GM11168 (cell line): ENCODE measurements at regions not wholly inside any gene's neighbourhood (a gene's known extent, or its start where the extent isn't known, plus 50 kb on each side); places are given as distances from the start of the nearest gene placed in this dataset.

Experiments
- in situ Hi-C: fragments of 300-500 bp; cut with MboI; formaldehyde crosslinking; loops from one replicate; pipeline ENCODE4 v1.12.0; 2022; ENCODE audit warnings: low sequenced_read_pairs; ENCODE audit not compliant: unreplicated experiment

DNA sequence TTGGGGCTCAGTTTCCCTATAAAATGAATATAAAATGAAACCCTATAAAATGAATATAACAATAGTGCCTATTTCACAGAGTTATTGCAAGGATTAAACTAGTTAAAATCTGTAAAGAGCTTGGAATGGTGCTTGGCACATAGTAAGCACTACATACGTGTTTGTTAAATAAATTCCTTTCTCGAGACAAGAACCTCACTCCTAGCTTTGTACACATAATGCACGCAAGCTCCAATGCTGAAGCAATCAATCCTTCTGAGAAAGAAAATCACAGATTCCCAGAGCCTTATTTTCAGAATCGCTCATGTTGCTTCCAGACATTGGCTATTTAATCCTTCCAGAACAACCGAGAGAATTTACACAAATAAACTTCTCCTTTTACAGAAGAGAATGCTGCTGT lies 440.9 kb downstream of the IRS1 start:
- in situ Hi-C loops, result loop anchor here (25.0 kb wide), 1 partner anchor 454 kb away; no protein-coding TSS in a partner anchor

DNA sequence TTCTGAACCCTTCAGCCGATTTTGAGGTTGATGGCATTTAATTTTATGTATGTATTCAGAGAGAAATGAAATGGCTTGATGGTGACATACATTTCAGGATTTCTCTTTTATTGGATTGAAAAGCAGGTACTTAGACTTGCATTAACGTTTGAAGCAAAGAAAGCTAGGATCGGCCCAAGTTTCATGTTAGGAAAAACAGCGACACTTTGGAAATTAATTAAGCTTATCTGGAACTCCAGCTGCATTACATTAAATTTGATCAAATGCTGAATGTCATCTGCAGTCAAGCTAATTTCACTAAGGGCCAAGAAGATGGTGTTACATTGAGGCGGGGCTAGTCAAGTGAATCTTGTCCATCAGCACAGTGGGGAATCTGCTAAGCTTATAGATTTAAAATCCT lies 441.8 kb downstream of the IRS1 start:
- in situ Hi-C loops, result loop anchor here (25.0 kb wide), 1 partner anchor 454 kb away; no protein-coding TSS in a partner anchor

DNA sequence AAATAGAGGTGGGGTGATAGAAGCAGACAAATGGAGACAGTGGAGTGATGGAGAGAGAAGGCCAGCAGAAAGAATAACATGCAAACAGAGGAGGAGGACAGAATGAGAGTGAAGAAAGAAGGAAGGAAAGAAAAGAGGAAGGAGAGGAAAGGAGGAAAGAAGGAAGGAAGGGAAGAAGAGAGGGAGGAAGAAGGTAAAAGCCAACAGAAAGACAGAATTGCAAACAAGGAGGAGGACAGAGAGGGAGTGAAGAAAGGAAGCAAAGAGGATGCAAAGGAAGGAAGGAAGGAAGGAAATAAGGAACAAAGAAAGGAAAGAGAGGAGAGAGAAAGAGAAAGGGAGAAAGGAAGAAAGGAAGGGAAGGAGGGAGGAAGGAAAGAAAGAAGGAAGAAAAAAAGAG lies 444.0 kb downstream of the IRS1 start:
- in situ Hi-C loops, result loop anchor here (25.0 kb wide), 1 partner anchor 457 kb away; no protein-coding TSS in a partner anchor

DNA sequence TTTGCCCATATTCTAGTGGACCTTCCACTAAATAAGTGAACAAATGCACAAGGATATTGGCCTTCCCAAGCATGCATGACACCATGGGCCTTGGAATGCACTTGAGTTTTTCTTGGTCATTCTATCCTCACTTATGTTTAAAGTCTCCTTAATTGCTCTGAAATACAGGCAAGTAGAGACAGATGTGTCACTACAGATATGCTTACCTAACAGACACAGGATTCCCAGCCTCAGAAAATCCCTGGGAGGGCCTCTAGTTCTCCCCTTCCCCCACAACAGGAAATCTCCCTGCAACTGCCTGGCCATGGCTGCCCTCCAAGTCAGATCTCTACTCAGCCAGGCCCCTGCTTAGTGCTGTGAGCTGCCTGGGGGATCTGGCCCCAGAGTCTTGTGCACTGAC lies 445.2 kb downstream of the IRS1 start:
- in situ Hi-C loops, result loop anchor here (25.0 kb wide), 1 partner anchor 458 kb away; no protein-coding TSS in a partner anchor

DNA sequence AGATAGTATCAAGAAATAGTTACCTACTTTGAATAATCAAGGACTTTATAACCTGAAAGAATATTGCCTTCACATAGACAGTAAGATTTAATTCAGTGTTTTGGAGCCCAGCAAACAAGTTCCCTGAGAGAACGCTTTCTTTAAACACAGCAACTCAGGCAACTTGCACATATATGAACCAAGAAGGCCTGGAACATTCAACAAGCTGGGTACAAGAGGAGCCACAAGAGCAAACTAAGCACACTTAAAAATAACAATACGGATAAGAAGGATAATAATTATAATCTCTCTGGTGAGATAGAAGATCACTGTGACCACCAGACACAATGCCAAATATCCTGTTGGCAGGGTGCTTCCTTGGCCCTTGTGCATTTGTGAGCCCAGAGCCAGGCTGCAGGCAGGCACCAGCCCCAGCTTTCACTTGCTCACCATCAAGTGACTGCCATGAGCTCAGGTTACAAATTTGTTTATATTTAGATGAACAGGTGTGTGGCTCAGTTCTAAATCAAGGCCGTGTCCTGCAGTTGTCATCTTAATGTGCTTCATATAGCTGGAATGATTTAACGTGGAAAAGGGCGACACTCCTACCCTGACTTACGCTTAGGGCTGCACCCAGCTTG lies 446.6 kb downstream of the IRS1 start:
- in situ Hi-C loops, result loop anchor here (25.0 kb wide), 1 partner anchor 459 kb away; no protein-coding TSS in a partner anchor

DNA sequence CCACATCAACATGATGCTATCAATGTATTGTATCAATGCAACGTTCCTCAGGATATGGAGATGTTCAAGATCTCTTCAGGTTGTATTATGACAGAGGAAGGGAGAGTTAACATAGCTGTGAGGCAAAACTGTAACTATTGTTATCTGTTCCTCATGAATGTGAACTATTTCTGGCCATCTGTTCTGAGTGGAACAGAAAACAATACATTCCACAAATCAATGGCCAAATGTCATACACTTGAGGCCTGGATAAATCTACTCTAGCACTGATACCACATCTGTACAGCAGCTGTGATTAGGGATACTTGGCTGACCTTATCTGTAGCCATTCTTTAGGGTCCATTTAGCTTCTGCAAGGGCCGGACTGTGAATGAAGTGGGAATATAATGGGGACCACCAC lies 447.9 kb downstream of the IRS1 start:
- in situ Hi-C loops, result loop anchor here (25.0 kb wide), 1 partner anchor 461 kb away; no protein-coding TSS in a partner anchor

DNA sequence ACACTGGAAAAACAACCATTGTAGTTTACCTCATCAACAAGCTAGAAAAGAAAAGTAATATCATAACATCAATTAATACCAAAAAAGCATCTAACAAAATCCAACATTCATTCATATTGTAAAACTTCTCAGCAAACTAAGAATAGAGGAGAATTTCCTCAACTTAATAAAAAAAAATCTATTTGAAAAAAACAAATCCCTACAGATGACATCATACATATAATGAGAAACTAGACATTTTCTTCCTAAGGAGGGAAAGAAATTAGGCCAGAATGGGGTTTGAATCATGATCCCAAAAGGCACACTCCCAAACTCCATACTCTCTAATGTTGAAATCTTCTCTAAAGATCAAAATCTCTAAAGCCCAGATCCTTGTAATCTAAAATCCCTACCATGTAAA lies 460.0 kb downstream of the IRS1 start:
- in situ Hi-C loops, result no loop called here

DNA sequence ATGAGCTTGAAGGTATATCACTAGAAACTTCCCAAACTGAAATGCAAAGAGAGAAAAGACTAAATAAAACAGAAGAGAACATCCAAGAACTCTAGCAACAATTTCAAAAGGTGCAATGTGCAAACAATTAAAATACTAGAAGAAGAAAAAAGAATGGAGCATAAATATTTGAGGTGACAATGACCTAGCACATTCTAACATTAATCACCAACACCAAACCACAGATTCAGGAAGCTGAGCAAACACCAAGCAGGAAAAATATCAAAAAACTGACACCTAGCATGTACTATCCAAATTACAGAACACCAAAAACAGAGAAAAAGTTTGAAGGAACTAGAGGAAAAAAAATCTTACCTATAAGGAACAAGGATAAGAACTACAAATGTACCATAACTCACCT lies 460.8 kb downstream of the IRS1 start:
- in situ Hi-C loops, result no loop called here

DNA sequence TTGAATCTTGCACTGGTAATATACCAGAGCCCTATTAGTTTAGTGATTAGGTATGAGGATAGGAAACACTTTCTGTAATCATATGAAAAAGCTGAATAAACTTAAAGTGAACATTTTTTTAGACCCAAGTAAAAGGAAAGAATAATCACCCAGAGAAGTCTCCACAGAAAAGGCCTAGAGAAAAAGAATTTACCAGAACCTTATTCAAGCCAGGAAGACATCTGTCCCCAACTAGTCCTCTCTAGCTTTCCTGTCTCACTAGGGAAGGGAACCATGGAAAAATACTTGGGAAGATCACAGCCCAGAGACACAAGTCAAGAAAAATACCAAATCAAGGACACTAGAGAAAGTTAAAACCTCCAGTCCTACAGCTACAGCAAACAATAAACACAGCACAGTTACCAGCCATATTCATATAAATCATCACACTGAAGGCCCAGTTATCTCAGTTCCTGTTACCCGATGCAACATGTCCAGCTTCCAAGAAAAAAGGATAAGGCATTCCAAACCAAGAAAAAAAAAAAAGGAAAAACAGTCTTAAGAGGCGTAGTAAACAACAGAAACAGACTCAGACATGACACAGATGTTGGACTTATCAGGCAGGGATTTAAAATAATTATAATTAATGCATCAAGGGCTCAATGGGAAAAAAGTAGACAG lies 461.5 kb downstream of the IRS1 start:
- in situ Hi-C loops, result no loop called here

DNA sequence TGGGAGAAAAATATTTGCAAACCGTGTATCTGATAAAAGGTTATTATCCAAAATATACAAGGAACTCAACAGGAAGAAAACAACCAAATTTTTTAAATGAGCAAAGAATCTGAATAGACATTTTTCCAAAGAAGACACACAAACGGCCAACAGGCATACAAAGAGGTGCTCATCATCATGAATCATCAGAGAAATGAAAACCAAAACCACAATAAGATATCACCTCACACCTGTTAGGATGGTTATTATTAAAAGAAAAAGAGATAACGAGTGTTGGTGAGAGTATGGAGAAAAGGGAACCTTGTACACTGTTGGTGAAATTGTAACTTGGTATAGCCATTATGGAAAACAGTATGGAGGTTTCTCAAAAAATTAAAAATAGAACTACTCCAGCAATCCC lies 463.3 kb downstream of the IRS1 start:
- in situ Hi-C loops, result no loop called here

DNA sequence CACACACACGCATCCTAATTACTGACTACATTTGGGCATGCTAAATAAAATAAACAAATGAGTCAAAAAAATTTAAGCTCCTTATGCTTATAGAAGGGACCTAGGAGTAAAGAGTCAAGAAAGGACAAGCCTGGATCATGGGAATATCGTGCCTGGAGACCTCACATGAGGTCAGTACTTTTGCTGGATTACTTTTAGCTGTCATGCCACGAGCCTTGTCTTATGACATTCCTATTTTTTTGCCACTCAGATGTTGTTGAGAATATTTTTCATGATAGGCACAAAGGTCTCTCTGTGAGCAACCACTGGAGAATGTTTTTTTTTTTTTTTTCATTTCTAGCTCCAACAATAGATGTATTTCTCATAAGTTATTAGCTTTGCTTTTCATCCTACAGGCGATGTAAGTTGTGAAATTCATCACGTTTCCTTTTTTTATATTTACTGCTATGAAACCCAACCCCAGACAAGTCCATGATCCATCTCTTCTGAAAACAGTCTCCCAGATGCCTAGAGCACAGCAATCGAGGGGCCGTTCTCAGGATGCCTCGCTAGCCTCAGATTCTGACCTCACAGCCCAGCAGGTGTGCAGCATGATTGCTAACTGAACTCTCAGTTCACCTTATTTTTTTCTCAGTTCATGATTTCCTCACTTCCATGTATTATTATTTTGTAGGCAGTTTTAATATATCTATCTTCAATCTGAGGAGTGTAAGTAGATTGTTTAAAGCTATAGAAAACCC lies 464.5 kb downstream of the IRS1 start:
- in situ Hi-C loops, result no loop called here

DNA sequence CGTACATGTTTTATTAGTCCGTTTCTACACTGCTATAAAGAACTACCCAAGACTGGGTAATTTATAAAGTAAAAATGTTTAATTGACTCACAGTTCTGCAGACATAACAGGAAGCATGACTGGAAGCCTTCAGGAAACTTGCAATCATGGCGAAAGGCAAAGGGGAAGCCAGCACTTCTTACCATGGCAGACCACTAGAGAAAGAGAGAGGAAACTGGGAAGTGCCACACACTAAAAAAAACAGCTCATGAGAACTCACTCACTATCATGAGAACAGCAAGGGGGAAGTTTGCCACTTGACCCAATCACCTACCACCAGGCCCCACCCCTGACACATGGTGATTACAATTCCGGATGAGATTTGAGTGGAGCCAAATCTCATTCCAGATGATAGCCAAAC lies 466.2 kb downstream of the IRS1 start:
- in situ Hi-C loops, result no loop called here

DNA sequence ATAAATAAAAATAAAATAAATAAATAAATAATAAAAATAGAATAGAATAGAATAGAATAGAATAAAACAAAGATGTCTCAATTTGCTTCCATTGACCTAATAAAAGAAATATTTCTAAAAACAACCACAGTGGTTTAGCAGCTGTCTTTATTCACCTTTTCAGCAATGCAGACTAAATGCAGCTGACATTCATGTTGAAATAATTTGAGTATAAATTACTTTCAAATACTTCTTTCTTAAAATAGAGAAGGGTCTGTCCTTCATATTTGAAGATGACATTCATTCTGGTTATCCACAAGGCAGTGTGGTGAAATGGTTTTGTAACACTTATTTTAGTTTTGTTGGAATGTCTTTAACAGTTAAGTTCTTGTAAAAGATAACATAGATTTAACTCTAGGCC lies 469.4 kb downstream of the IRS1 start:
- in situ Hi-C loops, result no loop called here

DNA sequence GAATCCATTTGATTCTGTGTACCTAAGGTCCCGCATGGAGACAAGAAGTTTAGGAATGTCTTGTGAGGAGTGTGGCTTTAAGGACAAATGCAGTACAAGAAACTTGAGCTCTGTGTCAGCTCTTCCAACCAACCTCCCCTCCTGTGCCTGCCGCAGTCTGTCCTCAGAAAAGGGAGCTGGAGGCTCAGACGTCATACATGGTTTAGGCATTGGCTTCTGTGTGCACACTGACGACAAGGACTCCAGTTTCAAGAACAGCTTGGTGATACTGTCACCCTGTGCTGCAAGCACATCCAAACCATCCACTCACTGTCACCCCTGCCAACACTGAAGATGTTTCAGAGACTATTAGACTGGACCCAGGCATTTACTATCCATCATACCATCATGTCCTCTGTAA lies 470.4 kb downstream of the IRS1 start:
- in situ Hi-C loops, result no loop called here

DNA sequence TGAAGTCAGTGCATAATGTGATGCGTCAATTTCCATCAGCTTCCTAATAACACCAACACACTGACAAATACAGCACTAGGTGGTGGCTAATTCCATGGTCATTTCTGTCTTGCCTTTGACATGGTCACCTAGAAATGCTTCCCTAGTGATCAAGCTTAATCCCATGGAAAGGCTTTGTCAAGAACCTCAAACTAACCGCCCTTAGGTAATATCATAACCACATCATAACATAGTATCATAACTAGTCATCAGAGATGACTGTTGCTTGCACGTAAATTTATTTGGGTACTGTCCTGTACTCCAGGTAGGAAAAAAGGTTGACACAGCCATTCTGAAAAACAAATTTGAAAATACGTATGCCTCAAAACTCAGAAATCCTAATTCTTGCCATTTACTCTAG lies 471.8 kb downstream of the IRS1 start:
- in situ Hi-C loops, result no loop called here

DNA sequence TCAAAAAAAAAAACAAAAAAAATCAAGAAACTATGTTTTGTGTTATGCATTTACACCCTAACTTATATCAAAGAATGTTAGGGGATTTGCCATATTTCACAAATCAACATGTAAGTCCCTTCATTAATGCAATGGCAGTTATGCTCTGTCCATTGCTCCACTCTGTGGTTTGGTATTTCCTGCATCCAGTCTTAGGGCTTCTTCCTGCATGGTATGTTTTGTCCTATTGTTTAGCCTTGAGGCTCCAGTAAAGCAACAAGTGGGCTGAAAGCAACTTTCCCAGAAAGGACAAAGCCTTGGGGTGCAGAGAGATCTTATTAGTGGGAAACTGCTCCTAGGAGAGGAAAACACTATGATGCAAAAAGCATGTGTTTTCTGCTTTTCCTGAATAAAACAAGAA lies 474.1 kb downstream of the IRS1 start:
- in situ Hi-C loops, result no loop called here

DNA sequence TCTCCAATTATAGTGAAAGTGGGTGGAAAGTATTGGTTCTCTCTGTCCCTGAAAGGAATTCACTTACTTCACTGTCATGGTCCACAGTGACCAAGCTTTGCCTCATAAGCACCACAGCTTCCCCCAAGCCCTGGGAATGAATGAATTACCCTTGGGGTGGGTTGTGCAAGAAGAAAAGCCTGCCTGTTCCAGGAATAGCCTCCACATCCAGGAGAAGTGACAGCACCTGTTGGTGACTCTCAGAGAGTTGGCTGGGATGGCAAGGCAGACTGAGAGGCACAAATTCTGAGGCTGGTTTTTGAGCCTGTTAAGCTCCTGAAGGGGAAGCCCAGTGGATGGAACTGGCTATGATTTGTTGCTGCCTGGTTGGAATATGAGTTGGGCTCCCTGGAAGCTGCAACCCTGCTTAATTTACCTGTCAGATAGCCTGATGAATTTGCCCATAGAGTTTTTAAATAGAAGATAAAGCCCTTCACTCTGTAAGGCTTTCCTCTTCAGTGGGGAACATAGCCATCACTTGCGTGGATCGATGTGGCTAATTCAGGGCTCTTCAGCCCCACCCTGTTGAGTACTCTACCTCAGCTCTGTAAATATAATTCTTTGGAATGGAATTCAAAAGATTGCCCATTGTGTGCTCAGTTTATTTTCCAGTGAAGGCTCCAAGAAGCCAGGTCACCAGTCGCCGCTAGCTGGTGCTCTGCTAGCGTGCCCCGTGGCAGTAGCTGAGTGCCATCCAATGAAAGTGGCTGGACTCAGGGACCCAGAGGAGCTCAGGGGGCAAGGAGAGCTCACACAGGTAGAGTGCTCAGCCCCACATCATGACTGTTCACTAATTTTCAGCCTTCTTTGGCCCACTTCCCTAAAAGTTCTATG lies 479.3 kb downstream of the IRS1 start:
- in situ Hi-C loops, result no loop called here

DNA sequence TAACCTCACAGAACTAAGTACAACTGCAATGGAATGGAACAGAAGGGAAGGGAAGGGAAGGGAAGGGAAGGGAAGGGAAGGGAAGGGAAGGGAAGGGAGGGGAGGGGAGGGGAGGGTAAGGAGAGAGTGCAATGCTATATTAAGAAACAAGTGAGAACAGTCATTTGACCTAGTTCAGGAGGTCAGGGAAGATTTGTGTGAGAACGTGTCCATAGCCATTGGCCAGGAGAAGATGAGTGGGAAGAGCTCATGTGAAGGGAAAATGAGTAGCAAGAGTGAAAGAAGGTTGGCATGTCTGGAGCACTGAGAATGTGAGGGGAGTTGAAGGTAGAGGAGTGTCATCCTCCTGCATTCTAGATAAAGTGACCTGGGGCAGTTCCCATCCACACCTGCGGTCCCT lies 481.6 kb downstream of the IRS1 start:
- in situ Hi-C loops, result no loop called here

DNA sequence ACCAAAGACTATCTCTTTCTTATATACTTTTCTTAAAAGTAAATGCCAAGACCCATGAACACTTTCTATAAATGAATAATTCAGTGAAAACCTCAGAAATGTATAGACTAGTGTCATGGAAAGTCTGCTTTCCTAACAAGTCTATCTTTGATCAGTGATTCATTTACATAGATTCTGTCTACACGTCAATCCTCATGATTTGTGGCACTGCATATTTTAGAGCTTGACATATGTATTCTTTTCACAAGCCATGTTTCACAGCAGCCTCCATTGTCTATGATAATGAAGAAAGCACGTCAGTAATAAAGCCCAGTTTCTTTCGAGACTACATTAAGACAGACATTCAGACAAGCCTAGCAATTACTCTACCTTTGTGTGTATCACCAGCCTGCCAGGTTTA lies 486.6 kb downstream of the IRS1 start:
- in situ Hi-C loops, result no loop called here

DNA sequence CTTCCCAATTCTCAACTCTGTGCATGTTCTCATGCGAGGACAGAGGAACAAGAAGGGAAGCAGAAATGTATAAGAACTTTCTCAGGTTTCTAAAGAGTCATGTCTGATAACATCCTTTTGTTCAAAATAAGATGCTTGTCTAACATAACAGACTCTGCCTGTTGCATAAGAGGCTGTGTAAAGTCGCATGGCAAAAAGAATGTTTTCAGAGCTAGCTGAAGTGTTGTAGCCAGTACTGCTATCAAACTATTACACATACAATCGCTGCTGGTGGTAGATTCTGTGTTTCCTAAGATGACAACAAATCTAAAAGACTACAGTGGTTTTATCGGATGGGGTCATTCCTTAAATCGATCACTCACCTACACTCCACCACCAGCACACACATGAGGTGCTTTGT lies 487.5 kb downstream of the IRS1 start:
- in situ Hi-C loops, result no loop called here
